DND-41 (cell line): ENCODE measurements at regions not wholly inside any gene's neighbourhood (a gene's known extent, or its start where the extent isn't known, plus 50 kb on each side); places are given as distances from the start of the nearest gene placed in this dataset.

Experiments
- ATAC-seq: fragments of 200-7000 bp; cut with Tn5 transposase; 3 replicates; pipeline ENCODE4 v1.9.1; 2021; ENCODE audit warnings: low read depth; ENCODE audit not compliant: insufficient read depth
- DNase-seq: peaks from one replicate; pipeline ENCODE4 v3.0.0-alpha.2; 2020
- H2AFZ ChIP-seq: 2 replicates; pipeline ENCODE4 v1.6.0; 2012; ENCODE audit warnings: low read depth, low read length
- H3K27ac ChIP-seq: 2 replicates; pipeline ENCODE4 v1.5.1; 2012; ENCODE audit warnings: low read length, inconsistent platforms
- H3K27me3 ChIP-seq: fragments of 200-600 bp; sonication (generic); 2 replicates; pipeline ENCODE4 v1.6.0; 2012; ENCODE audit warnings: low read length, mild to moderate bottlenecking, inconsistent platforms; ENCODE audit not compliant: insufficient read depth, poor library complexity
- H3K36me3 ChIP-seq: 2 replicates; pipeline ENCODE4 v1.5.1; 2012; ENCODE audit warnings: low read length, inconsistent platforms; ENCODE audit not compliant: insufficient read depth
- H3K4me1 ChIP-seq: 2 replicates; pipeline ENCODE4 v1.5.1; 2012; ENCODE audit warnings: mild to moderate bottlenecking, low read length; ENCODE audit not compliant: insufficient read depth
- H3K4me2 ChIP-seq: 2 replicates; pipeline ENCODE4 v1.6.0; 2012; ENCODE audit warnings: mild to moderate bottlenecking, moderate library complexity, low read length, inconsistent platforms; ENCODE audit not compliant: insufficient read depth
- H3K4me3 ChIP-seq, 2 experiments: fragments of 200-600 bp in 1 of 2; shearing (Covaris generic) in 1 of 2; 2 replicates each; pipeline ENCODE4 v1.5.1; 2012 to 2016; ENCODE audit warnings: inconsistent platforms in 2 of 2, low read length in 2 of 2, mild to moderate bottlenecking in 2 of 2, low read depth in 1 of 2, moderate library complexity in 1 of 2
- H3K79me2 ChIP-seq: 2 replicates; pipeline ENCODE4 v1.6.0; 2012; ENCODE audit warnings: low read length, inconsistent platforms; ENCODE audit not compliant: insufficient read depth
- H3K9ac ChIP-seq: 2 replicates; pipeline ENCODE4 v1.6.0; 2012; ENCODE audit warnings: low read depth, mild to moderate bottlenecking, inconsistent platforms, low read length, moderate library complexity
- H3K9me3 ChIP-seq: 2 replicates; pipeline ENCODE4 v1.5.1; 2012; ENCODE audit warnings: low read length, moderate library complexity, mild to moderate bottlenecking, inconsistent platforms; ENCODE audit not compliant: insufficient read depth, severe bottlenecking
- H4K20me1 ChIP-seq: 2 replicates; pipeline ENCODE4 v1.6.0; 2012; ENCODE audit warnings: low read length; ENCODE audit not compliant: insufficient read depth
- EZH2 ChIP-seq: IDR thresholded peaks from 3 replicates; pipeline ENCODE4 v1.6.1; 2012; ENCODE audit warnings: borderline replicate concordance, low read depth, mild to moderate bottlenecking, moderate library complexity, low read length, inconsistent platforms; ENCODE audit not compliant: severe bottlenecking
- TF ChIP-seq, protein P1 (sequence below): IDR thresholded peaks from 2 replicates; pipeline ENCODE4 v1.5.1; 2012; ENCODE audit warnings: borderline replicate concordance, low read length, moderate library complexity, mild to moderate bottlenecking; ENCODE audit not compliant: poor library complexity, severe bottlenecking; ENCODE audit errors: extremely low read depth

DNA sequence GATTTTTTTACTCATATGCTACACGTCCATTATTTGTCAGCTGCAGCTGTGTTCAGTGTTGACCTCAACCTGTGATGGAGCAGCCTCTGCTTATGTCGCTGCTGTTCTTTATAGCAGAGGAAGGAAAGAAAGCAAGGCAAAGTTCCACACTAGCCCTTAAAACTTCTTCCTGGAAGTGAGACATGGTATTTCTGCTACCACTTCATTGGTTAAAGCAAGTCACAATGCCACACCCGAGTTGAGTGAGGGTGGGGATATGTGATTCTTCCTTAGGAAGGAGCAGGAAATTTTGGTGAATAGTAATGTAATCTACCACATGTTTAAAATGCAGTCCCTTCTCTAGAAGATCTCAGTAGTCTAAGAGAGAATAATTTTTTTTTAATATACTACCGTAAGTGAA, 224.8 kb upstream of the DMRT1 start:
- no peaks in the 10 kb centered on the region for H4K20me1 ChIP-seq
- TF ChIP-seq, protein P1, sequence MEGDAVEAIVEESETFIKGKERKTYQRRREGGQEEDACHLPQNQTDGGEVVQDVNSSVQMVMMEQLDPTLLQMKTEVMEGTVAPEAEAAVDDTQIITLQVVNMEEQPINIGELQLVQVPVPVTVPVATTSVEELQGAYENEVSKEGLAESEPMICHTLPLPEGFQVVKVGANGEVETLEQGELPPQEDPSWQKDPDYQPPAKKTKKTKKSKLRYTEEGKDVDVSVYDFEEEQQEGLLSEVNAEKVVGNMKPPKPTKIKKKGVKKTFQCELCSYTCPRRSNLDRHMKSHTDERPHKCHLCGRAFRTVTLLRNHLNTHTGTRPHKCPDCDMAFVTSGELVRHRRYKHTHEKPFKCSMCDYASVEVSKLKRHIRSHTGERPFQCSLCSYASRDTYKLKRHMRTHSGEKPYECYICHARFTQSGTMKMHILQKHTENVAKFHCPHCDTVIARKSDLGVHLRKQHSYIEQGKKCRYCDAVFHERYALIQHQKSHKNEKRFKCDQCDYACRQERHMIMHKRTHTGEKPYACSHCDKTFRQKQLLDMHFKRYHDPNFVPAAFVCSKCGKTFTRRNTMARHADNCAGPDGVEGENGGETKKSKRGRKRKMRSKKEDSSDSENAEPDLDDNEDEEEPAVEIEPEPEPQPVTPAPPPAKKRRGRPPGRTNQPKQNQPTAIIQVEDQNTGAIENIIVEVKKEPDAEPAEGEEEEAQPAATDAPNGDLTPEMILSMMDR, result no peak
- no peak for TF ChIP-seq EZH2
- H3K4me1 ChIP-seq, result peaks cover 9% of the 10 kb centered on the region
- H3K27ac ChIP-seq, result no peak overlapping the region
- no peak overlapping the region for H3K9ac ChIP-seq
- no peaks in the 10 kb centered on the region for H3K9me3 ChIP-seq
- no peak overlapping the region for H3K4me2 ChIP-seq
- no peak overlapping the region for H3K4me3 ChIP-seq
- no peak for ATAC-seq
- H2AFZ ChIP-seq, result no peak overlapping the region
- no peaks in the 10 kb centered on the region for H3K79me2 ChIP-seq
- no peak for DNase-seq
- no peaks in the 10 kb centered on the region for H3K36me3 ChIP-seq
- no peaks in the 10 kb centered on the region for H3K27me3 ChIP-seq

DNA sequence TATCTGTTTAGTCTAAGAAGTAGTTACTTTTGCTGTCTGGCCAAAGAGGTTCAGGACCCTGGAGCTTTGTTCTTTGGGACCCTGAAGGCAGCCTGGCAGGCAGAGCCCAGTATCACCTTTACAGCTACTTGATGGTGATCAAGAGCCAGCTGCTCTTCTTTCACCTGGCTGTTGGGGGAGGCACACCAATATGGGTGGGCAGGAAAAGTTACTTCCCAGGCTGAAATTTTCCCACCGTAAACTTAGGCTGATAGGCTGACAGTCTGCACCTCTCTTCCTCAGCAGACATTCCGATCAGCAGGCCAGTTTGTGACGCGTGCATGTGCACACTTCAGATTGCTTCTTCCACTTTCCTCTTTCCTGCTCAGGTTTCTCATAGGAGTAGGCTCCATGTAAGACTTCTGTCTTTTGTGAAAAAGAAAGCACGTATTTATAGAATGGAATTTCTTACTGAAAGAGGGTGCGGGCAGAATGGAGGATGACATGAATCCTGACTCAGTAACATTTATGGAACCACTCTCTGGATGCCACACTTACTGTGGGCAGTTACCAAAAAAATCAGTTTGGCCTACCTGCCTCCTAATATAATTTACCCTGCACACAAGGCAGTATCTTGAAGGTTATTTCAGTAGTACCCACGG, 223.9 kb upstream of the DMRT1 start:
- no peaks in the 10 kb centered on the region for H3K9me3 ChIP-seq
- H3K79me2 ChIP-seq, result no peaks in the 10 kb centered on the region
- no peaks in the 10 kb centered on the region for H4K20me1 ChIP-seq
- peaks cover 9% of the 10 kb centered on the region for H3K4me1 ChIP-seq
- H3K9ac ChIP-seq, result no peak overlapping the region
- no peak overlapping the region for H3K4me2 ChIP-seq
- no peaks in the 10 kb centered on the region for H3K36me3 ChIP-seq
- no peak overlapping the region for H3K27ac ChIP-seq
- ATAC-seq (no peak), DNase-seq (no peak)
- no peak overlapping the region for H3K4me3 ChIP-seq
- no peak for TF ChIP-seq EZH2
- TF ChIP-seq, protein P1, result no peak
- H2AFZ ChIP-seq, result no peak overlapping the region
- H3K27me3 ChIP-seq, result no peaks in the 10 kb centered on the region

DNA sequence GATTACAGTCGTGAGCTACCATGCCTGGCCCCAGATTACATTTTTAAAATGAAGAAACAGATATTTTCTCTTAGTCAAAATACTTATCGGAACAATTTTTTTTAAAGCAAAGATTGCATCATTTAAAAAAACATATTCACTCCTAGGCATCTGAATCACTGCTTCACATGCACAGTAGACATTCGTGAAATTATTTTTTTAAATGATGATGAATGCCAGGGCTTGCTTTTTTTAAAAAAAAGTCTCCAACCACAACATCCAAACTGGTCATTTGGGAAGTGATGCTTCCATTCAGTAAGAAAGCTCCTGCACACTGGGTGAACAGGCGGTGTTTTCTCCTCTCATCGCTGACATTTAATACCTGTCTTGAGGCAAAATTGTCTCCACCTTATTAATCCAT, 223.0 kb upstream of the DMRT1 start:
- Histone ChIP-seq H3K27me3 (no peaks in the 10 kb centered on the region), H3K4me2 (no peak overlapping the region), H3K9ac (no peak overlapping the region), H4K20me1 (no peaks in the 10 kb centered on the region), H3K27ac (no peak overlapping the region), H3K79me2 (no peaks in the 10 kb centered on the region), H3K9me3 (no peaks in the 10 kb centered on the region), H2AFZ (no peak overlapping the region), H3K4me3 (no peak overlapping the region), H3K4me1 (peaks cover 9% of the 10 kb centered on the region), H3K36me3 (no peaks in the 10 kb centered on the region)
- ATAC-seq (no peak), DNase-seq (no peak)
- no peak for TF ChIP-seq EZH2
- TF ChIP-seq, protein P1, result no peak
